ENCODE measurements at regions not wholly inside any gene's neighbourhood (a gene's known extent, or its start where the extent isn't known, plus 50 kb on each side); places are given as distances from the start of the nearest gene placed in this dataset.
"Not testable (repeated sequence)": the region's sequence is repeated elsewhere in the genome, so short reads cannot be mapped to it uniquely, and the experiment has no call there.

DNA sequence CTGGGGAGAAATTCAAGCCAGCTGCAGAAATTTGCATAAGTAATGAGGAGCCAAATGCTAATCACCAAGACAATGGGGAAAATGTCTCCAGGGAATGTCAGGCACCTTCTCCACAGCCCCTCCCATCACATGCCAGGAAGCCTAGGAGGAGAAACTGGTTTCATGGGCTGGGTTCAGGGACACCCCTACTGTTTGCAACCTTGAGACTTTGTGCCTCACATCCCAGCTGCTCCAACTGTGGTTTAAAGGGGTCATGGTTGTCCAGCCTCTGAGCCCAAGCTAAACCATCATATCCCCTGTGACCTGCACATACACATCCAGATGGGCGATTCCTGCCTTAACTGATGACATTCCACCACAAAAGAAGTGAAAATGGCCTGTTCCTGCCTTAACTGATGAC lies 258.4 kb upstream of the GULP1 start:
- not testable (repeated sequence) for TF ChIP-seq CTCF (conservative IDR thresholded peaks at IDR 0.05; ENCODE audit: low read length); EZH2phosphoT487 (IDR thresholded peaks at IDR 0.05; ENCODE audit: borderline replicate concordance, low read depth, low read length)

Measured in OCI-LY7 (cell line).